ENCODE measurements at regions not wholly inside any gene's neighbourhood (a gene's known extent, or its start where the extent isn't known, plus 50 kb on each side); places are given as distances from the start of the nearest gene placed in this dataset.
"Not testable (repeated sequence)": the region's sequence is repeated elsewhere in the genome, so short reads cannot be mapped to it uniquely, and the experiment has no call there.

- DNase-seq (ENCODE audit: low spot score), result no peak
Measured at GRCh38 chr16:85517563-85518179, 95.5 kb upstream of the GSE1 start.

- DNase-seq (ENCODE audit: low spot score), result no peak
Measured at GRCh38 chr16:85518398-85519049, 94.6 kb upstream of the GSE1 start.

DNA sequence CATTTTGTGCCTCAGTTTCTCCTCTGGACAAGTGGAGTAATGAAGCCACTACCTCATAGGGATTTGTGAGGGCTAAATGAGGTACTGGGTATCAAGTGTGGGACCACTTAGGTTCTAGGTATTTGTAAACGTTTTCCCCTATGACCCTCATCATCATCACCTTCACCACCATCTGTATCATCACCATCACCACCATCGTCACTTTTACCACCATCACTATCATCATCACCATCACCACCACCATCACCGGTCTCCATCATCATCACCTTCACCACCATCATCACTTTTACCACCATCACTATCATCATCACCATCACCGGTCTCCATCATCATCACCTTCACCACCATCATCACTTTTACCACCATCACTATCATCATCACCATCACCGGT, 94.1 kb upstream of the GSE1 start:
- not testable (repeated sequence) for DNase-seq (ENCODE audit: low spot score)

- DNase-seq (ENCODE audit: low spot score), result no peak
Measured at GRCh38 chr16:85519540-85520231, 93.4 kb upstream of the GSE1 start.

DNA sequence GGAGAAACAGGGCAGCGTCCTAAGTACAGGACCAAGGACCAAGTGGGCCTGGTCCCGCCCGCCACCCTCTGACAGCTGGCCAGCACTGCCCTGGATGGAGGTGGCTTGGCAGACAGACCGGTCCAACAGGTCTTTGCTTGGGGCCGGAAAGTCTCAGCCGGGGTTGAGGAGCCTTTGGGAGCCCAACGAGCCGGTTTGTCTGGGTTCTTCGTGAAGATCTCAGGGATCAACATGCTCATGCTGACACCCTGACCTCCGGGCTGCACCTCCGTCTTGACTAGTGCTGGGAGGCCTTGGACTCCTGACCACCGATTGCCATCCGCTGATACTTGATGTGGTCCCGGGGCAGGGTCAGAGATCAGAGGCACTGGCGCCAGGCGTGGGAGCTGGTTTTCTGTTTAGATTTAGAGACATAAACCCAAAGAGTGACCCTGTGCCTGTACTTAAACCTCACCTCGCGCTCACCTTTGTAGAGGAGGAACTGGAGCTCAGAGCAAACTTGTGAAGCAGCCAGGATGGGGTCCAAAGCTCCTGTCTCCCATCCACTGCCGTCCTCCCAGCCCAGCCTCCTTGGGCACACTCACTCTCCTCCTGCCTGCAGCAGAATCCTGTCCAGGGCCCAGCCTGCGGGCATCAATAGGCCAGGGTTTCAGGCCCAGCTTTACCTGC, 92.1 kb upstream of the GSE1 start:
- no peak for DNase-seq (ENCODE audit: low spot score)

- no peak for DNase-seq (ENCODE audit: low spot score)
Measured at GRCh38 chr16:85521552-85522307, 91.4 kb upstream of the GSE1 start.

GRCh38 chr16:85522308-85522841, 90.7 kb upstream of the GSE1 start:
- DNase-seq (ENCODE audit: low spot score), result no peak

GRCh38 chr16:85522842-85523601, 90.1 kb upstream of the GSE1 start:
- DNase-seq (ENCODE audit: low spot score), result no peak

DNA sequence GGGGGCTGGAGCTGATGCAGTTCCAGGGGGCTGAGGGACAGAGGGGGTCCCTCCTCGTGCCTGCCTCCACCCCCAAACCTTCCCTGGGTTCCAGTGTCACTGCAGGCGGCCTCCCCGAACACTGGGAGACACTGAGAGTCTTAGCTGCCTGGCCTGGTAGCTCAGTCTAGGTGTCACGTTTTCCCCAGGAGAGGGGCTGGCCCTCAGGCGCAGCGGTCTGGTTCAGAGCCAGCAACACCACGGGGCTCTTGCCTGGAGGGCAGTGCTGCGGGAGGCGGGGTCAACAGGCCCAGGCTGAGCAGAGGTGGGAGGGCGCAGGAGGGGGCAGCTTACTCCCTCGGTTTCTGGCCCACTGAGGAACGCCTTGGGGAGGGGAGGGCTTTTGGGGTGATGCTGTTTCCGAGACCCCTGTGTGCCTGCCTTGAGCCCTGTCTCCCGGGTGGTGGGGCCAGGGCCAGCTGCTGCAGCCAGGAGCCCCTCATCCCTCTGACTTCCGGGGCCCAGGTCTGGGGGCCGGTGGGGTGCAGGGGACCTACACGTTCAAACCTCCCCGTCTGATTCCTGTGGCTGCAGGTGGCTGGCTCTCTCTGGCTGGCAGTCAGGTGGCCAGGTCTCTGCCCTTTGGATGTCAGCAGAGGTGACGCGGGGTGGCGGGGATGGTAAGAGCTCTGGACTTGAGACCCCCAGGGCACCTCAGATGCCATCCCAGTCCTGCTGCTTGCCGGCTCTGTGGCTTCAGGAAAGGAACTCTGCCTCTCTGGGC, 89.3 kb upstream of the GSE1 start:
- DNase-seq (ENCODE audit: low spot score), result peak; percentile 96

GRCh38 chr16:85524365-85524629, 88.8 kb upstream of the GSE1 start:
- DNase-seq (ENCODE audit: low spot score), result peak; percentile 83

- DNase-seq (ENCODE audit: low spot score), result peak; percentile 93
Measured at GRCh38 chr16:85524630-85525419, 88.3 kb upstream of the GSE1 start.

GRCh38 chr16:85525420-85526184, 87.5 kb upstream of the GSE1 start:
- peak; percentile 47 for DNase-seq (ENCODE audit: low spot score)

GRCh38 chr16:85526185-85526974, 86.7 kb upstream of the GSE1 start:
- DNase-seq (ENCODE audit: low spot score), result no peak

DNA sequence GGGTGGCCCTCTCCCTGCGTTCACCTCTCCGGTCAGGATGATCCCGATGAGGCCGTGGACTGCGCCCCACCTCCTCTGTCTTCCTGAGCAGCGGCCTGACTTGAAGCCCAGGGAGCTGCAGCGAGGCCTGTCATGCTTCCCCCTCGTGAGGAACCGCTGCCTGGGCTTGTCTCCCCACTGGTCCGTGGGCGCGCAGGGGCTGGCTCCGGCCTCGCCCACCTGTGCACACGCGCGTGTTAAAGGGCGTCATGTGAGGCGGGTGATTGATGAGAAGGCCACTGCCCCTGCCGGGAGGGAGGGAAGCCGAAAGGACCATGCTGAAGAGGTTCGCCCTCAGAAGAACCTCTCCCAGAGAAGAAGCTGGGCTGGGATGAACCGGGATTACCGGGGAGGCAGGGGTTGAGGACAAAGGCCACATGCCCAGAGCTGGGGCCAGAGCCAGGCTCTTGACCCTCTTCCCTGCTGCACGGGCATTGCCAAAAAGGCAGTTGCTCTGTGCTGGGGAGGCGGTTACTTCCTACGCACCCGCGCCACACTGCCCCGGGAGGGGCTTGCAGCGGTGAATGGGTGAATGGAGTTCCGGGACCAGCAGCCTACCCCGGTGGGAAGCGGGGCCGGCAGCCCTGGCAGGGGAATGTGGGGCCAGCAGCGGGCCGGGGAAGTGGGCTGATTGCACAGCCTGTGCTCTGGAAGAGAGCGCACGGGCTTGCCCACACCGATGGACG, 85.9 kb upstream of the GSE1 start:
- no peak for DNase-seq (ENCODE audit: low spot score)

DNA sequence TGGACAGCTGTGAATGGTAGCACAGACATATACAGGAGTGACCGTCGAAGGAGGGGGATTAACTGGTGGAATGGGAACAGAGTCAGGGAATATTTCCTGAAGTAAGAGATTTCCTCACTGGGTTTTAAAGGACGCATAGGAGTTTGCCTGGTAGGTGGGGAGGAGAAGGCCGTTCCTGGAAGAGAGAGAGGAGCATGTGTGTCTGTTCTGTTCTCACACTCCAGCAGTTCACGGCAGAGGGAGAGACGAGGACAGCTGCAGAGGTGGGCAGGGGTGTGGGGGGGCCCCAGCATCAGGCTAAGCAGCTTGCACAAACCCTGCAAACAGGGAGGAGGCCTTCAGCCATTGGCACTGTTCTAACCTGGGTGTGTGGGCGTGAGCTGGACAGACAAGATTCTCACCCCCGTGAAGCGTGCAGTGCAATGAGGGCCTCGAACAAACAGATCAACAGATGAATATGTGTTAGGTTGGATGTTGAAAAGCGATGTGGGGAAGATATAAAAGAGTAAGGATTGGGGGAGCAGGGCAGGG, 85.3 kb upstream of the GSE1 start:
- DNase-seq (ENCODE audit: low spot score), result no peak

GRCh38 chr16:85528528-85529387, 84.4 kb upstream of the GSE1 start:
- DNase-seq (ENCODE audit: low spot score), result peak; percentile 73

Data from HuH-7.5 (cell line).